ENCODE measurements at regions not wholly inside any gene's neighbourhood (a gene's known extent, or its start where the extent isn't known, plus 50 kb on each side); places are given as distances from the start of the nearest gene placed in this dataset.

- no peak for DNase-seq
- H3K27me3 ChIP-seq, result no peaks in the 10 kb centered on the region
- no peaks in the 10 kb centered on the region for H3K36me3 ChIP-seq
- H3K4me3 ChIP-seq, result no peak overlapping the region
- H3K9me3 ChIP-seq, result no peaks in the 10 kb centered on the region
Measured at GRCh38 chr5:52672459-52672858, 115.3 kb upstream of the ITGA1 start.

GRCh38 chr5:52673495-52673894 lies 114.2 kb upstream of the ITGA1 start:
- H3K27me3 ChIP-seq, result no peaks in the 10 kb centered on the region
- DNase-seq, result no peak
- H3K4me3 ChIP-seq, result no peak overlapping the region
- no peaks in the 10 kb centered on the region for H3K9me3 ChIP-seq
- H3K36me3 ChIP-seq, result no peaks in the 10 kb centered on the region

- Histone ChIP-seq H3K36me3 (no peaks in the 10 kb centered on the region), H3K4me3 (no peak overlapping the region), H3K27me3 (no peaks in the 10 kb centered on the region)
Measured at GRCh38 chr5:52674815-52675545, 112.7 kb upstream of the ITGA1 start.

GRCh38 chr5:52682492-52682891 lies 105.2 kb upstream of the ITGA1 start:
- Histone ChIP-seq H3K36me3 (no peaks in the 10 kb centered on the region), H3K27me3 (no peaks in the 10 kb centered on the region), H3K9me3 (no peaks in the 10 kb centered on the region), H3K4me3 (no peak overlapping the region)
- DNase-seq, result no peak

More at GRCh38 chr5:52674815-52675545, 112.7 kb upstream of the ITGA1 start:
- no peaks in the 10 kb centered on the region for H3K9me3 ChIP-seq
- DNase-seq, result peak; percentile 60

- Histone ChIP-seq H3K9me3 (no peaks in the 10 kb centered on the region), H3K4me3 (no peak overlapping the region), H3K27me3 (no peaks in the 10 kb centered on the region), H3K36me3 (no peaks in the 10 kb centered on the region)
- DNase-seq, result no peak
Measured at GRCh38 chr5:52684051-52684450, 103.7 kb upstream of the ITGA1 start.

- Histone ChIP-seq H3K4me3 (no peak overlapping the region), H3K36me3 (no peaks in the 10 kb centered on the region), H3K9me3 (no peaks in the 10 kb centered on the region), H3K27me3 (no peaks in the 10 kb centered on the region)
- DNase-seq, result no peak
Measured at GRCh38 chr5:52685566-52685965, 102.2 kb upstream of the ITGA1 start.

- H3K36me3 ChIP-seq, result no peaks in the 10 kb centered on the region
- no peak overlapping the region for H3K4me3 ChIP-seq
- H3K27me3 ChIP-seq, result no peaks in the 10 kb centered on the region
- no peak for DNase-seq
- H3K9me3 ChIP-seq, result no peaks in the 10 kb centered on the region
Measured at GRCh38 chr5:52685971-52686370, 101.7 kb upstream of the ITGA1 start.

- no peak for DNase-seq
- H3K27me3 ChIP-seq, result no peaks in the 10 kb centered on the region
- H3K36me3 ChIP-seq, result no peaks in the 10 kb centered on the region
- no peak overlapping the region for H3K4me3 ChIP-seq
- no peaks in the 10 kb centered on the region for H3K9me3 ChIP-seq
Measured at GRCh38 chr5:52690236-52690768, 97.4 kb upstream of the ITGA1 start.

- H3K27me3 ChIP-seq, result no peaks in the 10 kb centered on the region
- no peak for DNase-seq
Measured at GRCh38 chr5:52692039-52692438, 95.7 kb upstream of the ITGA1 start.

GRCh38 chr5:52692606-52693005 lies 95.1 kb upstream of the ITGA1 start:
- H3K9me3 ChIP-seq, result no peaks in the 10 kb centered on the region
- DNase-seq, result no peak
- no peaks in the 10 kb centered on the region for H3K27me3 ChIP-seq
- no peak overlapping the region for H3K4me3 ChIP-seq
- no peaks in the 10 kb centered on the region for H3K36me3 ChIP-seq

More at GRCh38 chr5:52692039-52692438, 95.7 kb upstream of the ITGA1 start:
- H3K9me3 ChIP-seq, result no peaks in the 10 kb centered on the region
- no peaks in the 10 kb centered on the region for H3K36me3 ChIP-seq
- H3K4me3 ChIP-seq, result no peak overlapping the region

GRCh38 chr5:52693280-52693679 lies 94.4 kb upstream of the ITGA1 start:
- DNase-seq, result peak; percentile 24
- Histone ChIP-seq H3K9me3 (no peaks in the 10 kb centered on the region), H3K4me3 (no peak overlapping the region), H3K36me3 (no peaks in the 10 kb centered on the region), H3K27me3 (no peaks in the 10 kb centered on the region)

- DNase-seq, result no peak
- Histone ChIP-seq H3K9me3 (no peaks in the 10 kb centered on the region), H3K27me3 (no peaks in the 10 kb centered on the region), H3K36me3 (no peaks in the 10 kb centered on the region), H3K4me3 (no peak overlapping the region)
Measured at GRCh38 chr5:52693836-52694235, 93.9 kb upstream of the ITGA1 start.

GRCh38 chr5:52694648-52695047 lies 93.1 kb upstream of the ITGA1 start:
- no peak for DNase-seq
- Histone ChIP-seq H3K4me3 (no peak overlapping the region), H3K36me3 (no peaks in the 10 kb centered on the region), H3K27me3 (no peaks in the 10 kb centered on the region), H3K9me3 (no peaks in the 10 kb centered on the region)

GRCh38 chr5:52702877-52703276 lies 84.8 kb upstream of the ITGA1 start:
- no peak for DNase-seq

GRCh38 chr5:52703321-52703720 lies 84.4 kb upstream of the ITGA1 start:
- H3K4me3 ChIP-seq, result no peak overlapping the region
- DNase-seq, result no peak
- no peaks in the 10 kb centered on the region for H3K27me3 ChIP-seq
- no peaks in the 10 kb centered on the region for H3K36me3 ChIP-seq
- H3K9me3 ChIP-seq, result no peaks in the 10 kb centered on the region

More at GRCh38 chr5:52702877-52703276, 84.8 kb upstream of the ITGA1 start:
- Histone ChIP-seq H3K4me3 (no peak overlapping the region), H3K9me3 (no peaks in the 10 kb centered on the region), H3K27me3 (no peaks in the 10 kb centered on the region), H3K36me3 (no peaks in the 10 kb centered on the region)

- no peak overlapping the region for H3K4me3 ChIP-seq
- no peaks in the 10 kb centered on the region for H3K36me3 ChIP-seq
- no peak for DNase-seq
- no peaks in the 10 kb centered on the region for H3K27me3 ChIP-seq
- H3K9me3 ChIP-seq, result no peaks in the 10 kb centered on the region
Measured at GRCh38 chr5:52705720-52706119, 82.0 kb upstream of the ITGA1 start.

GRCh38 chr5:52706775-52707174 lies 80.9 kb upstream of the ITGA1 start:
- no peaks in the 10 kb centered on the region for H3K27me3 ChIP-seq
- no peak overlapping the region for H3K4me3 ChIP-seq
- H3K9me3 ChIP-seq, result no peaks in the 10 kb centered on the region
- DNase-seq, result no peak
- H3K36me3 ChIP-seq, result no peaks in the 10 kb centered on the region

- DNase-seq, result no peak
- Histone ChIP-seq H3K4me3 (no peak overlapping the region), H3K9me3 (no peaks in the 10 kb centered on the region), H3K27me3 (no peaks in the 10 kb centered on the region), H3K36me3 (no peaks in the 10 kb centered on the region)
Measured at GRCh38 chr5:52707616-52708015, 80.1 kb upstream of the ITGA1 start.
